OCI-LY1 (cell line): ENCODE measurements at regions not wholly inside any gene's neighbourhood (a gene's known extent, or its start where the extent isn't known, plus 50 kb on each side); places are given as distances from the start of the nearest gene placed in this dataset.

Source experiments
- CTCF ChIP-seq: fragments of 200-600 bp; sonication (generic), shearing (Covaris generic); IDR thresholded peaks from 2 replicates; pipeline ENCODE4 v1.5.1; 2017; ENCODE audit warnings: mild to moderate bottlenecking, antibody characterized with exemption, low read length, moderate library complexity, mixed read lengths
- EZH2 ChIP-seq: fragments of 200-600 bp; sonication (generic), shearing (Covaris generic); IDR thresholded peaks from 2 replicates; pipeline ENCODE4 v1.8.0; 2017; ENCODE audit warnings: borderline replicate concordance, mixed run types, mild to moderate bottlenecking, antibody characterized with exemption, low read length, moderate library complexity, mixed read lengths

GRCh38 chr13:31588893-31589292 lies 150.4 kb upstream of the RXFP2 start:
- no peak for TF ChIP-seq CTCF
- no peak for TF ChIP-seq EZH2
